Endothelial cell of umbilical vein (primary cell): ENCODE measurements at regions not wholly inside any gene's neighbourhood (a gene's known extent, or its start where the extent isn't known, plus 50 kb on each side); places are given as distances from the start of the nearest gene placed in this dataset.

Experiments used
- BruUV-seq: library from RNA; stranded (reverse); fragments of 400-500 nt; replicated peaks from 2 replicates; lab custom pipeline; 2021; lab: Mats Ljungman, UMichigan
- CTCF ChIA-PET: fragments of 300-600, 350-600 bp; sonication (Branson Sonifier 250); formaldehyde crosslinking; loops from one replicate; lab custom pipeline; 2021; ENCODE audit warnings: antibody characterized with exemption, inconsistent platforms; lab: Charles Lee
- POLR2A ChIA-PET: fragments of 300-600, 350-600 bp; sonication (Branson Sonifier 250); formaldehyde crosslinking; loops from one replicate; lab custom pipeline; 2021; ENCODE audit warnings: antibody characterized with exemption, inconsistent platforms; lab: Charles Lee
- DNase-seq: peaks from one replicate; pipeline ENCODE4 v3.0.0-alpha.2; 2011; ENCODE audit warnings: low read depth, low spot score
- FAIRE-seq: peaks from 2 replicates; lab custom pipeline; 2011; peaks lifted over from hg19 to GRCh38; lab: Jason Lieb, UNC
- H2AFZ ChIP-seq: 2 replicates; pipeline ENCODE4 v1.6.0; 2012; ENCODE audit warnings: low read depth, low read length, control low read depth, inconsistent platforms
- H3K27ac ChIP-seq: 2 replicates; pipeline ENCODE4 v1.5.1; 2011; ENCODE audit warnings: low read depth, mild to moderate bottlenecking, control low read depth, low read length, moderate library complexity; ENCODE audit not compliant: insufficient read depth
- H3K27me3 ChIP-seq, 2 experiments: 2 replicates each; pipeline versions ENCODE4 v1.6.0 to v1.6.1; 2011; ENCODE audit warnings: low read length in 2 of 2, mixed read lengths in 1 of 2; ENCODE audit not compliant: control insufficient read depth in 2 of 2, insufficient read depth in 2 of 2
- H3K36me3 ChIP-seq, 2 experiments: 2 replicates in 1 of 2; 3 replicates in 1 of 2; pipeline ENCODE4 v1.5.1; 2011; ENCODE audit warnings: low read length in 2 of 2, mild to moderate bottlenecking in 1 of 2, moderate library complexity in 1 of 2; ENCODE audit not compliant: control insufficient read depth in 2 of 2, insufficient read depth in 2 of 2; ENCODE audit errors: extremely low read depth in 1 of 2
- H3K4me1 ChIP-seq: 3 replicates; pipeline ENCODE4 v1.5.1; 2011; ENCODE audit warnings: mild to moderate bottlenecking, low read length; ENCODE audit not compliant: control insufficient read depth, insufficient read depth; ENCODE audit errors: extremely low read depth
- H3K4me2 ChIP-seq: 2 replicates; pipeline ENCODE4 v1.6.1; 2011; ENCODE audit warnings: low read length, control low read depth, mixed read lengths; ENCODE audit not compliant: insufficient read depth
- H3K4me3 ChIP-seq, 3 experiments: fragments of 200-600 bp in 1 of 3; sonication (generic), shearing (Covaris generic) in 1 of 3; replicated peaks in 1 of 3; 2 replicates each; pipeline ENCODE4 v1.5.1; 2011 to 2016; ENCODE audit warnings: control low read depth in 3 of 3, low read length in 3 of 3, mild to moderate bottlenecking in 2 of 3, inconsistent platforms in 1 of 3, low read depth in 1 of 3, moderate library complexity in 1 of 3; ENCODE audit not compliant: insufficient read depth in 1 of 3
- H3K79me2 ChIP-seq: 2 replicates; pipeline ENCODE4 v1.6.0; 2012; ENCODE audit warnings: low read length, inconsistent platforms; ENCODE audit not compliant: control insufficient read depth, insufficient read depth
- H3K9ac ChIP-seq: replicated peaks from 2 replicates; pipeline ENCODE3; 2011; ENCODE audit warnings: low read length, control low read depth; ENCODE audit not compliant: insufficient read depth; ENCODE audit errors: extremely low read depth
- H3K9me1 ChIP-seq: replicated peaks from 3 replicates; pipeline ENCODE4 v1.6.0; 2011; ENCODE audit warnings: mild to moderate bottlenecking, low read length; ENCODE audit not compliant: control insufficient read depth, insufficient read depth; ENCODE audit errors: extremely low read depth
- H3K9me3 ChIP-seq: replicated peaks from 2 replicates; pipeline ENCODE4 v1.5.1; 2012; ENCODE audit warnings: low read length, inconsistent platforms; ENCODE audit not compliant: control insufficient read depth, insufficient read depth
- H4K20me1 ChIP-seq: replicated peaks from 2 replicates; pipeline ENCODE3; 2011; ENCODE audit warnings: mild to moderate bottlenecking, low read length; ENCODE audit not compliant: control insufficient read depth, insufficient read depth; ENCODE audit errors: extremely low read depth
- EZH2 ChIP-seq: IDR thresholded peaks from 2 replicates; pipeline ENCODE4 v1.6.1; 2012; ENCODE audit warnings: borderline replicate concordance, low read depth, mild to moderate bottlenecking, moderate library complexity, low read length, inconsistent platforms; ENCODE audit not compliant: severe bottlenecking
- FOS ChIP-seq: IDR thresholded peaks from 2 replicates; pipeline ENCODE4 v1.6.1; 2011; ENCODE audit warnings: mild to moderate bottlenecking, low read length, moderate library complexity, borderline replicate concordance; ENCODE audit not compliant: insufficient read depth
- GATA2 ChIP-seq: IDR thresholded peaks from 2 replicates; pipeline ENCODE4 v1.7.0; 2011; ENCODE audit warnings: low read depth, mild to moderate bottlenecking, moderate library complexity, mixed read lengths, low read length; ENCODE audit not compliant: insufficient read length, insufficient read depth
- JUN ChIP-seq: IDR thresholded peaks from 2 replicates; pipeline ENCODE4 v1.6.1; 2011; ENCODE audit warnings: borderline replicate concordance, low read depth; ENCODE audit not compliant: insufficient read length, insufficient read depth
- MYC ChIP-seq: IDR thresholded peaks from one replicate; pipeline ENCODE4 v1.6.1; 2011; ENCODE audit warnings: mild to moderate bottlenecking, low read depth, low read length
- POLR2A ChIP-seq: IDR thresholded peaks from 2 replicates; pipeline ENCODE4 v1.6.1; 2012; ENCODE audit warnings: low read depth, mild to moderate bottlenecking, control low read depth, low read length
- POLR2AphosphoS5 ChIP-seq: IDR thresholded peaks from 2 replicates; pipeline ENCODE4 v1.6.1; 2012; ENCODE audit warnings: low read depth, mild to moderate bottlenecking, control low read depth, low read length, moderate library complexity; ENCODE audit not compliant: insufficient read depth
- dilution Hi-C: fragments of 300-500 bp; cut with MboI; formaldehyde crosslinking; loops from one replicate; pipeline ENCODE4 v1.15.0; 2019; ENCODE audit warnings: low sequenced_read_pairs; ENCODE audit not compliant: extremely low pct_ligation_motif_present
- intact Hi-C: fragments of 100-400 bp; cut with micrococcal nuclease; formaldehyde crosslinking; loops from one replicate; pipeline ENCODE4 v1.10.0; 2022
- TF ChIP-seq, protein P1 (sequence below), 2 donors: IDR thresholded peaks; 1 replicate in 1 of 2; 2 replicates in 1 of 2; pipeline ENCODE4 v1.5.1; 2011; ENCODE audit warnings: low read length in 2 of 2, mild to moderate bottlenecking in 2 of 2, moderate library complexity in 2 of 2, control low read depth in 1 of 2, inconsistent platforms in 1 of 2, low read depth in 1 of 2; ENCODE audit not compliant: insufficient read depth in 1 of 2; ENCODE audit errors: extremely low read depth in 1 of 2
- TF ChIP-seq, protein P2 (sequence below): IDR thresholded peaks from 2 replicates; pipeline ENCODE4 v1.6.1; 2011; ENCODE audit not compliant: insufficient read depth, insufficient read length

DNA sequence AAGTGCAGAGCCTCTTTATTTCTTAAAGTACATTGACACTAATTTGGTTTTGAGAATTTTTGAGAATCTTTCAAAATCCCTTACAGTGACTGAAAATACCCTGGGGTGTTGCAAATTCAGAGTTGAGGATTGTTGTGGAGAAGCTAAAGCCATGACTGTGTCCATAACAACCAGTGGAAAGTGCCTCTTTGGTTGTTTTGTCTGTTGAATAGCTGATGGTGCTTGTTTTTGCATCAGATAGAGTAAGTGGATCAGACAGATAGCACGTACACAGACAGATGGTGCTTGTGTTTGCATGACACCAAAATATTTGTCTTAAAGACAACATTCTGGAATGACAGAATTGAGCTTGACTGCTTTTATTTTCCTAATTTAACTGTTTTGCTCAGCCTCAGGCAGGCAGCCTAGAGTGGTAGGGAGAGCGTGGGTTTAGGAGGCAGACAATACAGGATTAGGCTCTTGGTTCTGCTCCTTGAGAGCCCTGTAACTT, 265.0 kb downstream of the IL20RB start:
- FAIRE-seq, result no peak
- intact Hi-C loops, result no loop called here

DNA sequence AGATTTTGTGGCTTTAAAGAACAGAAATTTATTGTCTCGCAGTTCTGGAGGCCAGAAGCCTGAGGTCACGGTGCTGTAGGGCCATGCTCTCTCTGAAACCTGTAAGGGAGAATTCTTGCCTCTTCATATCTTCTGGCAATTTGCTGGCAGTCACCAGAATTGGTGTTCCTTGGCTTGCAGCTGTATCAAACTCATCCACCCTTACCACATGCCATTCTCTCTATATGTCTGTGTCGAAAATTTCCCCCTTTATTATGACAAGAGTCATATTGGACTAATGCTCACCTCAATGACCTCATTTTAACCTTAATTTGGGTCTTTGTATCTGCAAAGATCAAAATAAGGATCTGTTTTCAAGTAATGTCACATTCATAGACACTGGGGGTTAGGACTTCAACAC, 266.7 kb downstream of the IL20RB start:
- no peaks in the 10 kb centered on the region for H3K9me3 ChIP-seq
- intact Hi-C loops, result no loop called here
- no peak overlapping the region for H3K4me3 ChIP-seq
- no peak overlapping the region for H3K9ac ChIP-seq
- H3K79me2 ChIP-seq, result no peaks in the 10 kb centered on the region
- H3K4me1 ChIP-seq, result no peaks in the 10 kb centered on the region
- no peak for TF ChIP-seq JUN
- TF ChIP-seq, protein P1, sequence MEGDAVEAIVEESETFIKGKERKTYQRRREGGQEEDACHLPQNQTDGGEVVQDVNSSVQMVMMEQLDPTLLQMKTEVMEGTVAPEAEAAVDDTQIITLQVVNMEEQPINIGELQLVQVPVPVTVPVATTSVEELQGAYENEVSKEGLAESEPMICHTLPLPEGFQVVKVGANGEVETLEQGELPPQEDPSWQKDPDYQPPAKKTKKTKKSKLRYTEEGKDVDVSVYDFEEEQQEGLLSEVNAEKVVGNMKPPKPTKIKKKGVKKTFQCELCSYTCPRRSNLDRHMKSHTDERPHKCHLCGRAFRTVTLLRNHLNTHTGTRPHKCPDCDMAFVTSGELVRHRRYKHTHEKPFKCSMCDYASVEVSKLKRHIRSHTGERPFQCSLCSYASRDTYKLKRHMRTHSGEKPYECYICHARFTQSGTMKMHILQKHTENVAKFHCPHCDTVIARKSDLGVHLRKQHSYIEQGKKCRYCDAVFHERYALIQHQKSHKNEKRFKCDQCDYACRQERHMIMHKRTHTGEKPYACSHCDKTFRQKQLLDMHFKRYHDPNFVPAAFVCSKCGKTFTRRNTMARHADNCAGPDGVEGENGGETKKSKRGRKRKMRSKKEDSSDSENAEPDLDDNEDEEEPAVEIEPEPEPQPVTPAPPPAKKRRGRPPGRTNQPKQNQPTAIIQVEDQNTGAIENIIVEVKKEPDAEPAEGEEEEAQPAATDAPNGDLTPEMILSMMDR (IDR thresholded peaks at IDR 0.05; ENCODE audit: extremely low read depth in 1 of 2, insufficient read depth in 1 of 2, low read depth in 1 of 2, low read length in 2 of 2), result no peak
- TF ChIP-seq, protein P2, sequence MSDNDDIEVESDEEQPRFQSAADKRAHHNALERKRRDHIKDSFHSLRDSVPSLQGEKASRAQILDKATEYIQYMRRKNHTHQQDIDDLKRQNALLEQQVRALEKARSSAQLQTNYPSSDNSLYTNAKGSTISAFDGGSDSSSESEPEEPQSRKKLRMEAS, result no peak
- no peak for TF ChIP-seq GATA2
- no peak for TF ChIP-seq FOS
- no peak for TF ChIP-seq POLR2A
- no peak for TF ChIP-seq MYC
- no peak for TF ChIP-seq POLR2AphosphoS5
- no peak for TF ChIP-seq EZH2
- no peaks in the 10 kb centered on the region for H3K36me3 ChIP-seq
- no peak overlapping the region for H3K27ac ChIP-seq
- ChIA-PET POLR2A (no interaction called here), CTCF (no interaction called here)
- dilution Hi-C loops, result no loop called here
- no peak overlapping the region for H3K4me2 ChIP-seq
- FAIRE-seq (no peak), DNase-seq (no peak)
- no peaks in the 10 kb centered on the region for H3K9me1 ChIP-seq
- H2AFZ ChIP-seq, result no peak overlapping the region
- H4K20me1 ChIP-seq, result no peaks in the 10 kb centered on the region
- BruUV-seq, result no TSS peak
- H3K27me3 ChIP-seq, result no peaks in the 10 kb centered on the region

More for the DNA sequence above, 265.0 kb downstream of the IL20RB start:
- ChIA-PET CTCF (no interaction called here), POLR2A (no interaction called here)
- Histone ChIP-seq H3K4me1 (no peaks in the 10 kb centered on the region), H3K9me1 (no peaks in the 10 kb centered on the region), H3K27me3 (no peaks in the 10 kb centered on the region), H3K9me3 (no peaks in the 10 kb centered on the region), H3K9ac (no peak overlapping the region), H3K4me3 (no peak overlapping the region), H4K20me1 (no peaks in the 10 kb centered on the region), H2AFZ (no peak overlapping the region), H3K36me3 (no peaks in the 10 kb centered on the region), H3K27ac (no peak overlapping the region), H3K4me2 (no peak overlapping the region), H3K79me2 (no peaks in the 10 kb centered on the region)
- dilution Hi-C loops, result no loop called here
- no peak for DNase-seq
- no TSS peak for BruUV-seq
- no peak for TF ChIP-seq EZH2
- TF ChIP-seq, protein P1 (IDR thresholded peaks at IDR 0.05; ENCODE audit: extremely low read depth in 1 of 2, insufficient read depth in 1 of 2, low read depth in 1 of 2, low read length in 2 of 2), result no peak
